H9 (cell line): ENCODE measurements at regions not wholly inside any gene's neighbourhood (a gene's known extent, or its start where the extent isn't known, plus 50 kb on each side); places are given as distances from the start of the nearest gene placed in this dataset.

Experiments
- DNase-seq: peaks from one replicate; pipeline ENCODE4 v3.0.0-alpha.2; 2017
- H2AFZ ChIP-seq: one replicate; pipeline ENCODE4 v1.6.1; 2013; ENCODE audit warnings: mild to moderate bottlenecking, low read length, control low read depth, moderate library complexity
- H2AK5ac ChIP-seq: 2 replicates; pipeline ENCODE4 v1.6.1; 2013; ENCODE audit warnings: low read length, control low read depth, mixed read lengths; ENCODE audit not compliant: insufficient read length
- H2BK120ac ChIP-seq: one replicate; pipeline ENCODE4 v1.6.1; 2013; ENCODE audit warnings: low read depth, mild to moderate bottlenecking, low read length, control low read depth, inconsistent platforms; ENCODE audit not compliant: poor library complexity, severe bottlenecking
- H2BK12ac ChIP-seq: 2 replicates; pipeline ENCODE4 v1.6.1; 2013; ENCODE audit warnings: low read length, control low read depth, mixed read lengths, low read depth; ENCODE audit not compliant: insufficient read length
- H2BK15ac ChIP-seq: 2 replicates; pipeline ENCODE4 v1.6.1; 2013; ENCODE audit warnings: low read depth, low read length, control low read depth
- H2BK20ac ChIP-seq: one replicate; pipeline ENCODE4 v1.6.1; 2013; ENCODE audit warnings: low read depth, mild to moderate bottlenecking, low read length, control low read depth, inconsistent platforms; ENCODE audit not compliant: poor library complexity, severe bottlenecking
- H2BK5ac ChIP-seq: 2 replicates; pipeline ENCODE4 v1.6.1; 2013; ENCODE audit warnings: low read length, control low read depth, mixed read lengths; ENCODE audit not compliant: insufficient read length
- H3K14ac ChIP-seq: 2 replicates; pipeline ENCODE4 v1.6.1; 2013; ENCODE audit warnings: low read length, control low read depth; ENCODE audit not compliant: insufficient read depth
- H3K18ac ChIP-seq: 2 replicates; pipeline ENCODE4 v1.6.1; 2013; ENCODE audit warnings: low read depth, mild to moderate bottlenecking, mixed read lengths, low read length, control low read depth; ENCODE audit not compliant: insufficient read length
- H3K23ac ChIP-seq: 2 replicates; pipeline ENCODE4 v1.6.1; 2013; ENCODE audit warnings: low read length, control low read depth, mixed read lengths, low read depth; ENCODE audit not compliant: insufficient read length
- H3K23me2 ChIP-seq: 2 replicates; pipeline ENCODE4 v1.6.1; 2013; ENCODE audit warnings: low read depth, mild to moderate bottlenecking, mixed read lengths, low read length, control low read depth; ENCODE audit not compliant: insufficient read length, poor library complexity, severe bottlenecking
- H3K27ac ChIP-seq: 2 replicates; pipeline ENCODE4 v1.5.1; 2013; ENCODE audit warnings: low read length, control low read depth, mixed read lengths, low read depth; ENCODE audit not compliant: insufficient read length
- H3K27me3 ChIP-seq: 2 replicates; pipeline ENCODE4 v1.6.1; 2013; ENCODE audit warnings: low read length, control low read depth, inconsistent platforms; ENCODE audit not compliant: insufficient read depth
- H3K4ac ChIP-seq: 2 replicates; pipeline ENCODE4 v1.6.1; 2013; ENCODE audit warnings: low read depth, mild to moderate bottlenecking, control low read depth, inconsistent platforms, low read length, moderate library complexity
- H3K4me1 ChIP-seq: 2 replicates; pipeline ENCODE4 v1.6.1; 2013; ENCODE audit warnings: low read length, control low read depth, inconsistent platforms; ENCODE audit not compliant: insufficient read depth
- H3K4me2 ChIP-seq: 2 replicates; pipeline ENCODE4 v1.6.1; 2013; ENCODE audit warnings: low read length, control low read depth, mixed read lengths; ENCODE audit not compliant: insufficient read length, insufficient read depth
- H3K56ac ChIP-seq: 2 replicates; pipeline ENCODE4 v1.6.1; 2013; ENCODE audit warnings: low read depth, mild to moderate bottlenecking, mixed read lengths, low read length, control low read depth; ENCODE audit not compliant: insufficient read length
- H3K79me1 ChIP-seq: 2 replicates; pipeline ENCODE4 v1.6.1; 2013; ENCODE audit warnings: low read depth, mild to moderate bottlenecking, moderate library complexity, low read length, control low read depth, inconsistent platforms; ENCODE audit not compliant: insufficient read depth, poor library complexity, severe bottlenecking
- H3K79me2 ChIP-seq: 2 replicates; pipeline ENCODE4 v1.6.1; 2013; ENCODE audit warnings: low read length, control low read depth, inconsistent platforms; ENCODE audit not compliant: insufficient read depth
- H3K9ac ChIP-seq: 2 replicates; pipeline ENCODE4 v1.6.1; 2013; ENCODE audit warnings: low read length, control low read depth, mixed read lengths; ENCODE audit not compliant: insufficient read length; ENCODE audit errors: extremely low read depth
- H3K9me3 ChIP-seq: one replicate; pipeline ENCODE4 v1.6.1; 2013; ENCODE audit warnings: low read depth, low read length, inconsistent platforms; ENCODE audit not compliant: control insufficient read depth
- H3T11ph ChIP-seq: one replicate; pipeline ENCODE4 v1.6.1; 2013; ENCODE audit warnings: mild to moderate bottlenecking, low read length, control low read depth, inconsistent platforms
- H4K20me1 ChIP-seq: one replicate; pipeline ENCODE4 v1.6.1; 2013; ENCODE audit not compliant: control insufficient read depth, insufficient read length, insufficient read depth
- H4K5ac ChIP-seq: 2 replicates; pipeline ENCODE4 v1.6.1; 2013; ENCODE audit warnings: low read depth, mild to moderate bottlenecking, mixed read lengths, low read length, control low read depth; ENCODE audit not compliant: insufficient read length
- H4K8ac ChIP-seq: replicated peaks from 2 replicates; pipeline ENCODE4 v1.6.1; 2013; ENCODE audit warnings: low read length, control low read depth, mixed read lengths, low read depth; ENCODE audit not compliant: insufficient read length
- H4K91ac ChIP-seq: 2 replicates; pipeline ENCODE4 v1.6.1; 2013; ENCODE audit warnings: low read depth, mild to moderate bottlenecking, moderate library complexity, mixed read lengths, low read length, control low read depth; ENCODE audit not compliant: insufficient read length
- H3K27ac Mint-ChIP-seq, 3 experiments: 2 replicates in 2 of 3; 3 replicates in 1 of 3; pipeline ENCODE4 v1.8.0; 2020 to 2021; ENCODE audit warnings: mixed read lengths in 3 of 3, mild to moderate bottlenecking in 1 of 3, moderate library complexity in 1 of 3
- H3K27me3 Mint-ChIP-seq: 2 replicates; pipeline ENCODE4 v1.8.0; 2021; ENCODE audit warnings: low read depth, mild to moderate bottlenecking, moderate library complexity, mixed read lengths
- H3K36me3 Mint-ChIP-seq, 3 experiments: 2 replicates in 2 of 3; 3 replicates in 1 of 3; pipeline ENCODE4 v1.8.0; 2020 to 2021; ENCODE audit warnings: low read depth in 3 of 3, mixed read lengths in 3 of 3; ENCODE audit not compliant: insufficient read depth in 1 of 3
- H3K4me1 Mint-ChIP-seq, 2 experiments: 2 replicates each; pipeline ENCODE4 v1.8.0; 2020; ENCODE audit warnings: mixed read lengths in 2 of 2
- H3K4me3 Mint-ChIP-seq, 2 experiments: 2 replicates in 1 of 2; 3 replicates in 1 of 2; pipeline ENCODE4 v1.8.0; 2020 to 2021; ENCODE audit warnings: mild to moderate bottlenecking in 2 of 2, mixed read lengths in 2 of 2, moderate library complexity in 1 of 2
- H3K9me3 Mint-ChIP-seq, 2 experiments: 2 replicates in 1 of 2; 3 replicates in 1 of 2; pipeline ENCODE4 v1.8.0; 2020; ENCODE audit warnings: mild to moderate bottlenecking in 2 of 2, mixed read lengths in 2 of 2, moderate library complexity in 1 of 2
- WGBS: extraction: QIAGEN DNeasy Blood & Tissue Kit; methylation state at CpG from one replicate; pipeline ENCODE4 v1.1.7; 2013; ENCODE audit warnings: missing lambda C conversion rate, low lambda C conversion rate, mixed read lengths; ENCODE audit not compliant: insufficient read length; ENCODE audit errors: extremely low coverage; 5-methylcytosine and 5-hydroxymethylcytosine counted together
- TF ChIP-seq, protein P1 (sequence below): fragments of 200-600 bp; sonication (generic); conservative IDR thresholded peaks from 3 replicates; pipeline ENCODE4 v1.8.0; 2021; ENCODE audit warnings: antibody characterized with exemption, mild to moderate bottlenecking

DNA sequence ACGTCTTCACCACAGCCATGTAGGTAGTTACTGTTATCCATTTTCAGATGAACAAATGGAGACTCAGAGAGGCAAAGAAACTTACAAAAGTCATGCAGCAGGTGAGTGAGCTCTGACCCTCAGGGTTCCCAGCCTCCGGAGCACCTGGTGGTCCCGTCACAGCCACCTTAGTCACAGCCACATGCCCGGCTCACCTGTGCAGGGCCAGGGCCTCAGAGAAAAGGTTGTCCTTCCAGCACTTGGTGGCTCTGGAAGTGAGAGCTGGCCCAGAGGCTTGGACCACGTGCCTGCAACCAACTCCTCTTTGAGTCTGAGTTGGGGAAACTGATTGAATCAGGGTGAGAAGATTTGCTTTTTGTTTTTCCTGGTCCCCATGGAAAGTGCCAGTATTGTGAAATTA, 189.3 kb downstream of the GLI2 start:
- Histone ChIP-seq H3K9me3 (no peaks in the 10 kb centered on the region), H2BK120ac (no peak overlapping the region), H3K18ac (no peak overlapping the region), H3K4ac (no peak overlapping the region), H3K14ac (no peak overlapping the region), H2BK15ac (no peak overlapping the region), H3K27me3 (no peaks in the 10 kb centered on the region), H3K23ac (no peak overlapping the region), H2BK20ac (no peak overlapping the region), H4K5ac (no peak overlapping the region), H2AFZ (no peak overlapping the region), H3K4me1 (no peaks in the 10 kb centered on the region), H2AK5ac (no peak overlapping the region), H4K8ac (no peak overlapping the region), H3T11ph (no peak overlapping the region), H3K9ac (no peak overlapping the region), H3K23me2 (no peaks in the 10 kb centered on the region), H4K20me1 (no peaks in the 10 kb centered on the region), H3K27ac (no peak overlapping the region), H3K56ac (no peak overlapping the region), H3K79me1 (no peaks in the 10 kb centered on the region), H2BK5ac (no peak overlapping the region), H3K79me2 (no peaks in the 10 kb centered on the region; the same call in 1 of the 2 replicates), H4K91ac (no peak overlapping the region), H2BK12ac (no peak overlapping the region), H3K4me2 (no peak overlapping the region)
- Mint-ChIP-seq H3K4me1 (peaks cover 0 to 2% of the 10 kb centered on the region in 2 experiments; a peak in 1 of 4 replicates), H3K9me3 (no peaks in the 10 kb centered on the region), H3K4me3 (no peak overlapping the region), H3K36me3 (peaks cover 16 to 24% (median 24%) of the 10 kb centered on the region in 3 experiments; a peak in 6 of 7 replicates), H3K27me3 (no peaks in the 10 kb centered on the region; the same call in 1 of the 2 replicates), H3K27ac (no peak overlapping the region)
- WGBS: no CpG with 5 or more reads among the region's 5 CpGs
- TF ChIP-seq, protein P1, sequence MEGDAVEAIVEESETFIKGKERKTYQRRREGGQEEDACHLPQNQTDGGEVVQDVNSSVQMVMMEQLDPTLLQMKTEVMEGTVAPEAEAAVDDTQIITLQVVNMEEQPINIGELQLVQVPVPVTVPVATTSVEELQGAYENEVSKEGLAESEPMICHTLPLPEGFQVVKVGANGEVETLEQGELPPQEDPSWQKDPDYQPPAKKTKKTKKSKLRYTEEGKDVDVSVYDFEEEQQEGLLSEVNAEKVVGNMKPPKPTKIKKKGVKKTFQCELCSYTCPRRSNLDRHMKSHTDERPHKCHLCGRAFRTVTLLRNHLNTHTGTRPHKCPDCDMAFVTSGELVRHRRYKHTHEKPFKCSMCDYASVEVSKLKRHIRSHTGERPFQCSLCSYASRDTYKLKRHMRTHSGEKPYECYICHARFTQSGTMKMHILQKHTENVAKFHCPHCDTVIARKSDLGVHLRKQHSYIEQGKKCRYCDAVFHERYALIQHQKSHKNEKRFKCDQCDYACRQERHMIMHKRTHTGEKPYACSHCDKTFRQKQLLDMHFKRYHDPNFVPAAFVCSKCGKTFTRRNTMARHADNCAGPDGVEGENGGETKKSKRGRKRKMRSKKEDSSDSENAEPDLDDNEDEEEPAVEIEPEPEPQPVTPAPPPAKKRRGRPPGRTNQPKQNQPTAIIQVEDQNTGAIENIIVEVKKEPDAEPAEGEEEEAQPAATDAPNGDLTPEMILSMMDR: no peak
- no peak for DNase-seq
